Pancreas (tissue), 10 donors: ENCODE measurements at regions not wholly inside any gene's neighbourhood (a gene's known extent, or its start where the extent isn't known, plus 50 kb on each side); places are given as distances from the start of the nearest gene placed in this dataset.

Experiments used
- ATAC-seq, 4 donors: fragments of 200-7000 bp; cut with Tn5 transposase; one replicate each; pipeline versions ENCODE4 v1.8.0 to v1.9.1; 2020; ENCODE audit warnings: mild to moderate bottlenecking in 4 of 4, moderate library complexity in 4 of 4
- DNase-seq, 6 donors: peaks; one replicate each; pipeline ENCODE4 v3.0.0-alpha.2; 2020
- FAIRE-seq: peaks from 2 replicates; lab custom pipeline; 2012; peaks lifted over from hg19 to GRCh38; lab: Jason Lieb, UNC
- H3K27ac ChIP-seq, 4 donors: fragments of 200-600 bp; sonication (generic); 1 replicate in 3 of 4; 2 replicates in 1 of 4; pipeline versions ENCODE4 v1.5.0 to v1.8.0; 2020
- H3K27me3 ChIP-seq, 4 donors: fragments of 200-600 bp; one replicate each; pipeline ENCODE4 v1.8.0; 2021
- H3K36me3 ChIP-seq, 3 donors: fragments of 200-600 bp; sonication (generic) in 1 of 3; one replicate each; pipeline versions ENCODE4 v1.5.0 to v1.8.0; 2020 to 2021
- H3K4me1 ChIP-seq, 3 donors: fragments of 200-600 bp; one replicate each; pipeline ENCODE4 v1.8.0; 2021
- H3K4me3 ChIP-seq, 4 donors: fragments of 200-600 bp; sonication (generic) in 2 of 4; one replicate each; pipeline versions ENCODE4 v1.5.0 to v1.8.0; 2020 to 2021
- H3K9me3 ChIP-seq, 4 donors: fragments of 200-600 bp; one replicate each; pipeline ENCODE4 v1.8.0; 2021
- WGBS, 2 donors: extraction: QIAGEN DNeasy Blood & Tissue Kit; methylation state at CpG; one replicate each; pipeline ENCODE4 v1.1.7; 2013; 5-methylcytosine and 5-hydroxymethylcytosine counted together
- intact Hi-C, 3 donors: fragments of 100-400 bp; cut with DNase I; formaldehyde crosslinking; loops; one replicate each; pipeline versions ENCODE4 v1.11.1 to v1.14.2; 2022
- TF ChIP-seq, protein P1 (sequence below), 4 donors: fragments of 200-600 bp; sonication (generic) in 3 of 4; IDR thresholded peaks; one replicate each; pipeline versions ENCODE4 v1.5.0 to v1.8.0; 2021; ENCODE audit warnings: antibody characterized with exemption in 4 of 4
- donor health status: healthy with polysubstance abuse.
- donor health status: DM: no; HTN: no; CAD: no; lungs with moderate emphysema.
- donor health status: DM: no; HTN: no; CAD: no.
- donor health status: control.
- donor health status: control.
- donor health status: Bipolar disorder and iron deficiency.
- donor health status: DM: yes; HTN: yes; CAD: no.
- donor health status: DM: no; HTN: no; CAD: no.
- donor health status: DM: no; HTN: no; CAD: no.
- donor health status: DM: yes; HTN: yes; CAD: no.

- no peak for FAIRE-seq
- intact Hi-C loops = loop anchor here in 1 of 3 donors (10.0 kb wide), 1 partner anchor 278 kb away; no protein-coding TSS in a partner anchor
- H3K27ac ChIP-seq = no peak overlapping the region
- H3K36me3 ChIP-seq = no peaks in the 10 kb centered on the region
- 74 to 87% methylated on average over 5 of the region's 5 CpGs for WGBS, 2 donors
- peak in 1 of 4 donors; percentile 27 for ATAC-seq
- H3K27me3 ChIP-seq = no peaks in the 10 kb centered on the region
- H3K4me1 ChIP-seq = no peaks in the 10 kb centered on the region
- TF ChIP-seq, protein P1, sequence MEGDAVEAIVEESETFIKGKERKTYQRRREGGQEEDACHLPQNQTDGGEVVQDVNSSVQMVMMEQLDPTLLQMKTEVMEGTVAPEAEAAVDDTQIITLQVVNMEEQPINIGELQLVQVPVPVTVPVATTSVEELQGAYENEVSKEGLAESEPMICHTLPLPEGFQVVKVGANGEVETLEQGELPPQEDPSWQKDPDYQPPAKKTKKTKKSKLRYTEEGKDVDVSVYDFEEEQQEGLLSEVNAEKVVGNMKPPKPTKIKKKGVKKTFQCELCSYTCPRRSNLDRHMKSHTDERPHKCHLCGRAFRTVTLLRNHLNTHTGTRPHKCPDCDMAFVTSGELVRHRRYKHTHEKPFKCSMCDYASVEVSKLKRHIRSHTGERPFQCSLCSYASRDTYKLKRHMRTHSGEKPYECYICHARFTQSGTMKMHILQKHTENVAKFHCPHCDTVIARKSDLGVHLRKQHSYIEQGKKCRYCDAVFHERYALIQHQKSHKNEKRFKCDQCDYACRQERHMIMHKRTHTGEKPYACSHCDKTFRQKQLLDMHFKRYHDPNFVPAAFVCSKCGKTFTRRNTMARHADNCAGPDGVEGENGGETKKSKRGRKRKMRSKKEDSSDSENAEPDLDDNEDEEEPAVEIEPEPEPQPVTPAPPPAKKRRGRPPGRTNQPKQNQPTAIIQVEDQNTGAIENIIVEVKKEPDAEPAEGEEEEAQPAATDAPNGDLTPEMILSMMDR (IDR thresholded peaks at IDR 0.05) = no peak
- no peak overlapping the region for H3K4me3 ChIP-seq
- no peaks in the 10 kb centered on the region for H3K9me3 ChIP-seq
- no peak for DNase-seq
Measured at GRCh38 chr18:32542221-32542798, 71.6 kb upstream of the GAREM1 start.

- Histone ChIP-seq H3K27ac (no peak overlapping the region), H3K36me3 (no peaks in the 10 kb centered on the region), H3K9me3 (no peaks in the 10 kb centered on the region), H3K4me3 (no peak overlapping the region), H3K4me1 (no peaks in the 10 kb centered on the region), H3K27me3 (no peaks in the 10 kb centered on the region)
- intact Hi-C loops = loop anchor here in 1 of 3 donors (10.0 kb wide), 1 partner anchor 46 kb away; no protein-coding TSS in a partner anchor
- DNase-seq = no peak
- peak in 1 of 4 donors; percentile 45 for ATAC-seq
- FAIRE-seq = no peak
- 60 to 62% methylated on average over 3 of the region's 3 CpGs for WGBS, 2 donors
- TF ChIP-seq, protein P1 (IDR thresholded peaks at IDR 0.05) = no peak
Measured at GRCh38 chr18:32530947-32531651, 60.4 kb upstream of the GAREM1 start.

DNA sequence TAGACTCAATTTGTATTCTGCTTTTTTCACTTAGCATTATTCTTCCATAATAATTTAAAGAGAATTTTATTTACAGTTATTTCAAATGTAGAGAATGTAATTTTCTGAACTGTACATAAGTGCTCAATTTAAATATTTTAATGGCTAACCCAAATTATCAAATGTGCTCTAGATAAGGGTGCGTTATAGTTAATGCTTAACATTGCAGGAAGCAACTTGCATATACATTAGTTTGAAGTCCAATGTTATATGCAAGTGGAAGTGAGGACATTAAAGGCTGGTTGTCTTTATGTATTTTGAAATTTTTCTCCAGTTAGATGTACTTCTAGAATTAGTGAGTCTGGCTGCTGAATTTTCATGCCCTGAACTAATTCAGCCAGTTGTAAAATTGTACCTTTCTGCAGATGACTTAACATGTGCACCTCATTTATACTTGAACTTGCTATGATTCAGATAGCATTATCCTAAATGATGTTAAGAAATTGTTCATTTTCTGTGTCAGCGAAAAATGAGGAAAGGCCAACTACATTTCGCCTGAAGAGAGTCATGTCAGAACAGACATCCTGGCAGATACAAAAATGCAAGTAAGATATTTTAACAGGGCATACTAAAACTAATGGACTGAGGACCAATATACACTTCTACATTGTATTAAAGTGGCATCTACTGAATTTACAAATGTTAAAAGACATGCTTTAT is 59.2 kb upstream of the GAREM1 start:
- WGBS, 2 donors = 75 to 78% methylated on average over 3 of the region's 3 CpGs
- H3K4me3 ChIP-seq = no peak overlapping the region
- no peak for DNase-seq
- H3K27me3 ChIP-seq = no peaks in the 10 kb centered on the region
- no peaks in the 10 kb centered on the region for H3K36me3 ChIP-seq
- no peak overlapping the region for H3K27ac ChIP-seq
- intact Hi-C loops = loop anchor here in 1 of 3 donors (10.0 kb wide), 1 partner anchor 45 kb away; no protein-coding TSS in a partner anchor
- no peaks in the 10 kb centered on the region for H3K4me1 ChIP-seq
- no peak for FAIRE-seq
- no peaks in the 10 kb centered on the region for H3K9me3 ChIP-seq
- no peak for ATAC-seq
- TF ChIP-seq, protein P1 (IDR thresholded peaks at IDR 0.05) = no peak

GRCh38 chr18:32520771-32521170 is 50.1 kb upstream of the GAREM1 start:
- TF ChIP-seq, protein P1 (IDR thresholded peaks at IDR 0.05) = no peak
- DNase-seq (no peak), ATAC-seq (no peak), FAIRE-seq (no peak)
- H3K9me3 ChIP-seq = no peaks in the 10 kb centered on the region
- H3K36me3 ChIP-seq = no peaks in the 10 kb centered on the region
- no peak overlapping the region for H3K4me3 ChIP-seq
- no peak overlapping the region for H3K27ac ChIP-seq
- whole genome bisulfite sequencing, 2 donors = 77 to 79% methylated on average over 4 of the region's 4 CpGs
- H3K27me3 ChIP-seq = no peaks in the 10 kb centered on the region
- intact Hi-C loops = no loop called here
- H3K4me1 ChIP-seq = no peaks in the 10 kb centered on the region
